Astrocyte of the cerebellum (primary cell): ENCODE measurements at regions not wholly inside any gene's neighbourhood (a gene's known extent, or its start where the extent isn't known, plus 50 kb on each side); places are given as distances from the start of the nearest gene placed in this dataset.
A peak's percentile ranks its signal among the peaks of the same experiment; 100 is the strongest.

ENCODE experiments used
- DNase-seq: peaks from one replicate; pipeline ENCODE4 v3.0.0-alpha.2; 2011; ENCODE audit warnings: low read depth
- H3K4me3 ChIP-seq: 2 replicates; pipeline ENCODE4 v1.5.1; 2011; ENCODE audit warnings: mild to moderate bottlenecking, low read depth, low read length, moderate library complexity
- CTCF ChIP-seq: IDR thresholded peaks from 2 replicates; pipeline ENCODE4 v1.5.1; 2012; ENCODE audit warnings: low read length, low read depth, moderate library complexity, mild to moderate bottlenecking; ENCODE audit errors: missing control alignments
- in situ Hi-C: cut with HindIII; loops from 2 replicates; pipeline ENCODE4 v1.10.0; 2017; ENCODE audit warnings: low sequenced_read_pairs

- DNase-seq: peak; percentile 95
- H3K4me3 ChIP-seq: no peak overlapping the region
- in situ Hi-C loops: no loop called here
- TF ChIP-seq CTCF: no peak
Observed at GRCh38 chr1:212234431-212235395, 50.5 kb upstream of the PPP2R5A start.
